HL-60 (cell line): ENCODE measurements at regions not wholly inside any gene's neighbourhood (a gene's known extent, or its start where the extent isn't known, plus 50 kb on each side); places are given as distances from the start of the nearest gene placed in this dataset.

ENCODE experiments used
- DNase-seq, 2 experiments: peaks; one replicate each; pipeline ENCODE4 v3.0.0-alpha.2; 2010 to 2020; ENCODE audit warnings: low read depth in 1 of 2, low spot score in 1 of 2
- H3K27ac ChIP-seq: fragments of 250-450 bp; sonication (Bioruptor Pico); replicated peaks from 2 replicates; pipeline ENCODE4 v1.5.1; 2020; ENCODE audit warnings: mild to moderate bottlenecking, moderate library complexity
- H3K27me3 ChIP-seq: fragments of 250-450 bp; sonication (Bioruptor Pico); 2 replicates; pipeline ENCODE4 v1.5.1; 2021; ENCODE audit warnings: mild to moderate bottlenecking, moderate library complexity; ENCODE audit not compliant: insufficient read depth, poor library complexity, severe bottlenecking
- H3K4me3 ChIP-seq: replicated peaks from 2 replicates; pipeline ENCODE4 v1.5.1; 2011; ENCODE audit warnings: mild to moderate bottlenecking, control low read depth, low read length; ENCODE audit not compliant: insufficient read depth
- GABPA ChIP-seq: IDR thresholded peaks from 2 replicates; pipeline ENCODE4 v1.6.1; 2012; ENCODE audit warnings: low read depth
- POLR2AphosphoS5 ChIP-seq: IDR thresholded peaks from 2 replicates; pipeline ENCODE4 v1.6.1; 2012; ENCODE audit warnings: low read depth
- SPI1 ChIP-seq: IDR thresholded peaks from 2 replicates; pipeline ENCODE4 v1.6.1; 2012; ENCODE audit warnings: low read depth, mild to moderate bottlenecking, borderline replicate concordance
- TF ChIP-seq, protein P1 (sequence below): IDR thresholded peaks from 2 replicates; pipeline ENCODE4 v1.6.1; 2012; ENCODE audit warnings: low read depth; ENCODE audit not compliant: insufficient replicate concordance
- TF ChIP-seq, protein P2 (sequence below): IDR thresholded peaks from one replicate; pipeline ENCODE4 v1.5.1; 2011; ENCODE audit warnings: low read length, control low read depth, inconsistent platforms; ENCODE audit not compliant: insufficient read depth

DNA sequence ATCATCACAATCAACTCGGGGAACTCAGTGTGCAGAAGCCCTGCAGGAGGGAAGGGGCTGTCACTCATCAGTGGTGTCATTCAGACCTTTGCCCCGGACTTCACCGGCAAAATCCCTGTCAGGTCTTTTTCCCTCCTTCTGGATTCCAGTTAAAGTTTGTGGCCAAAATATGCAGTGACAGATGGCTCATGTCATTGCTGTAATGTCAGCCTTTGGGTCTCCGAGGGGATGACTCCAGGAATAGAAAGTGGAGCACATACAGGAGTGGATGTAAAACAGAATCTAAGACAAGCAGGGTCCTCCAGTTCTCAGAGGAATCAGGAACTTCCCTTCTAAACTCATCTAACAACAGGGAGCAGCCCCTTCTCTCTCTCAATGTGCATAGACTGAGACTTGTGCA is 130.3 kb upstream of the RASSF8 start:
- TF ChIP-seq POLR2AphosphoS5 (no peak), GABPA (no peak), SPI1 (no peak)
- TF ChIP-seq, protein P1, sequence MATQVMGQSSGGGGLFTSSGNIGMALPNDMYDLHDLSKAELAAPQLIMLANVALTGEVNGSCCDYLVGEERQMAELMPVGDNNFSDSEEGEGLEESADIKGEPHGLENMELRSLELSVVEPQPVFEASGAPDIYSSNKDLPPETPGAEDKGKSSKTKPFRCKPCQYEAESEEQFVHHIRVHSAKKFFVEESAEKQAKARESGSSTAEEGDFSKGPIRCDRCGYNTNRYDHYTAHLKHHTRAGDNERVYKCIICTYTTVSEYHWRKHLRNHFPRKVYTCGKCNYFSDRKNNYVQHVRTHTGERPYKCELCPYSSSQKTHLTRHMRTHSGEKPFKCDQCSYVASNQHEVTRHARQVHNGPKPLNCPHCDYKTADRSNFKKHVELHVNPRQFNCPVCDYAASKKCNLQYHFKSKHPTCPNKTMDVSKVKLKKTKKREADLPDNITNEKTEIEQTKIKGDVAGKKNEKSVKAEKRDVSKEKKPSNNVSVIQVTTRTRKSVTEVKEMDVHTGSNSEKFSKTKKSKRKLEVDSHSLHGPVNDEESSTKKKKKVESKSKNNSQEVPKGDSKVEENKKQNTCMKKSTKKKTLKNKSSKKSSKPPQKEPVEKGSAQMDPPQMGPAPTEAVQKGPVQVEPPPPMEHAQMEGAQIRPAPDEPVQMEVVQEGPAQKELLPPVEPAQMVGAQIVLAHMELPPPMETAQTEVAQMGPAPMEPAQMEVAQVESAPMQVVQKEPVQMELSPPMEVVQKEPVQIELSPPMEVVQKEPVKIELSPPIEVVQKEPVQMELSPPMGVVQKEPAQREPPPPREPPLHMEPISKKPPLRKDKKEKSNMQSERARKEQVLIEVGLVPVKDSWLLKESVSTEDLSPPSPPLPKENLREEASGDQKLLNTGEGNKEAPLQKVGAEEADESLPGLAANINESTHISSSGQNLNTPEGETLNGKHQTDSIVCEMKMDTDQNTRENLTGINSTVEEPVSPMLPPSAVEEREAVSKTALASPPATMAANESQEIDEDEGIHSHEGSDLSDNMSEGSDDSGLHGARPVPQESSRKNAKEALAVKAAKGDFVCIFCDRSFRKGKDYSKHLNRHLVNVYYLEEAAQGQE = no peak
- TF ChIP-seq, protein P2, sequence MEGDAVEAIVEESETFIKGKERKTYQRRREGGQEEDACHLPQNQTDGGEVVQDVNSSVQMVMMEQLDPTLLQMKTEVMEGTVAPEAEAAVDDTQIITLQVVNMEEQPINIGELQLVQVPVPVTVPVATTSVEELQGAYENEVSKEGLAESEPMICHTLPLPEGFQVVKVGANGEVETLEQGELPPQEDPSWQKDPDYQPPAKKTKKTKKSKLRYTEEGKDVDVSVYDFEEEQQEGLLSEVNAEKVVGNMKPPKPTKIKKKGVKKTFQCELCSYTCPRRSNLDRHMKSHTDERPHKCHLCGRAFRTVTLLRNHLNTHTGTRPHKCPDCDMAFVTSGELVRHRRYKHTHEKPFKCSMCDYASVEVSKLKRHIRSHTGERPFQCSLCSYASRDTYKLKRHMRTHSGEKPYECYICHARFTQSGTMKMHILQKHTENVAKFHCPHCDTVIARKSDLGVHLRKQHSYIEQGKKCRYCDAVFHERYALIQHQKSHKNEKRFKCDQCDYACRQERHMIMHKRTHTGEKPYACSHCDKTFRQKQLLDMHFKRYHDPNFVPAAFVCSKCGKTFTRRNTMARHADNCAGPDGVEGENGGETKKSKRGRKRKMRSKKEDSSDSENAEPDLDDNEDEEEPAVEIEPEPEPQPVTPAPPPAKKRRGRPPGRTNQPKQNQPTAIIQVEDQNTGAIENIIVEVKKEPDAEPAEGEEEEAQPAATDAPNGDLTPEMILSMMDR = no peak

DNA sequence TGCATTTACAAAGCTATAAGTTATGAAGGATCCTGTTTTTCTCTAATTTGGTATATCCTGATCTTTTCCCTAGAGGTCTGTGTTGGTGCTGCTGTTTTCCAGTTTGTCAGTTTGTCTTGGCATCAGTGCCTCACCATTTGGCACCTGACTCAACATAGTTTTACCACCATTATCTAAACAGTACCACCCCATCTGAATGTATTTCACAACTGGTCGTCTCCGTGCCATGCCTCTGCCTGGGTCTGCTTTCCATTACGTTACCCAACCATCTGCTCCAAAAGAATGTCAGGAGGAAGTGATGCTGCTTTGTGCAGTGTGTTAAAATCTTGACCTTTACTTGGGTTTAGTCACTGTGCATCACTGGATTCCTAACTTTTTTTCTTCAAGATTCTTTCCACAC is 129.3 kb upstream of the RASSF8 start:
- Histone ChIP-seq H3K27ac (no peak overlapping the region), H3K4me3 (no peak overlapping the region), H3K27me3 (no peaks in the 10 kb centered on the region)
- no peak for DNase-seq
- TF ChIP-seq SPI1 (no peak; the same call in 1 of the 2 replicates), POLR2AphosphoS5 (no peak), GABPA (no peak)
- TF ChIP-seq, protein P1 = no peak
- TF ChIP-seq, protein P2 = no peak

More for the DNA sequence above, 130.3 kb upstream of the RASSF8 start:
- no peak overlapping the region for H3K27ac ChIP-seq
- no peak for DNase-seq
- H3K4me3 ChIP-seq = no peak overlapping the region
- no peaks in the 10 kb centered on the region for H3K27me3 ChIP-seq

DNA sequence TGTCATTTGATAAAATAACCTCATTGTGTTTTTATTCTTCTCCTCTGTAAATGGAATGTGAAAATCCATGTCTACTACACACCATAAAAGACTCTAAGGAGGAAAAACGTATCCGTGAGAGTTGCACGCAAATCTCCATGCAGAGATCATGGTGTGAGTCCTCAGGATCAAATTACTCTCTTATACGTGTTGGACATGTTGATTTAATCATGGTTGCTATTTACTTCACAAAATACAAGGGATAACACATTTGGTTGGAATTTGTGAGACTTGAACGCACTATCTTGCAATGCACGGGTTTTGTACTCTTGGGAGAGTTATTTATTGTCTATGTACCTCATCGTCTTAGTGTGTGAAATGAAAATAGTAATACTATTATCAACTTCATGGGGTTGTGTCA is 128.0 kb upstream of the RASSF8 start:
- H3K4me3 ChIP-seq = no peak overlapping the region
- DNase-seq = no peak
- H3K27ac ChIP-seq = no peak overlapping the region
- H3K27me3 ChIP-seq = no peaks in the 10 kb centered on the region
- TF ChIP-seq POLR2AphosphoS5 (no peak), SPI1 (no peak), GABPA (no peak)
- TF ChIP-seq, protein P1 = no peak
- TF ChIP-seq, protein P2 = no peak
